ENCODE measurements at regions not wholly inside any gene's neighbourhood (a gene's known extent, or its start where the extent isn't known, plus 50 kb on each side); places are given as distances from the start of the nearest gene placed in this dataset.
"Not testable (repeated sequence)": the region's sequence is repeated elsewhere in the genome, so short reads cannot be mapped to it uniquely, and the experiment has no call there.

DNA sequence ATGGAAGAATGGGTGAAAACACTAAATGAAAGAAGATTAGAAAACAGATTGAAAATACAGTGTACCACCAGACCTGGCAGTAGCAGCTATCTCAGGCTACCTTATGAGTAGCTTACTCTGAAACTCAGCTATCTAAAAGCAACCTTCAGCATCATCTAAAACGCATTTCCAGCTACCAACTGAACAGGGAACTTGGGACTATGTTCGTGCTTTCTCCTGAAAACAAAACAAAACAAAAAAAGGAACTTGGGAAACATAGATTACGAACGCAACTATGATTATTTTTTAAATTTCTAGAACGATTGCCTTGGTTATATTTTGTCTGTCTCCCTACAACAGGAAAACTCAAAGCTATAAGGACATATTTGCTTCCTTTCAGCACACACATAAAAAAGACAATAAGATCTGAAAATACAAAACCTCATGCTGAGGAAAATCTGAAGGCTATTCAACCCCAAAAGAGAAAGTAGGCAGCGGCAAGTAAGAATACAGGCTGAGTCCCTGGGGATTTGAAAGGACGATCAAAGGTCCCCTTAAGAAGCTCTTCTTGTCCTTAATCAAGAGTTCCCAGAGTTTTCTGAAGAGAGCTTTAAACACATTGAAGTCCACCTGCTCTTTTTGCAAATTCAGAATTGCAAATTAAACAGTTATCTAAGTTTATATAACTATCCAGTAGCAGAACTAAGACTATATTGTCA lies 53.4 kb downstream of the OR2K2 start:
- DNase-seq (ENCODE audit: low spot score in 2 of 2): no peak
- H3K4me3 ChIP-seq: peak overlapping the region in 1 of 2 donors; percentile 15
- no peak for TF ChIP-seq CTCF (IDR thresholded peaks at IDR 0.05)
- no peaks in the 10 kb centered on the region for H3K4me1 ChIP-seq
- intact Hi-C loops (cut with DNase I): no loop called here
- no peaks in the 10 kb centered on the region for H3K9me3 ChIP-seq
- H3K36me3 ChIP-seq: no peaks in the 10 kb centered on the region
- H3K27me3 ChIP-seq: no peaks in the 10 kb centered on the region
- no peak overlapping the region for H3K27ac ChIP-seq

DNA sequence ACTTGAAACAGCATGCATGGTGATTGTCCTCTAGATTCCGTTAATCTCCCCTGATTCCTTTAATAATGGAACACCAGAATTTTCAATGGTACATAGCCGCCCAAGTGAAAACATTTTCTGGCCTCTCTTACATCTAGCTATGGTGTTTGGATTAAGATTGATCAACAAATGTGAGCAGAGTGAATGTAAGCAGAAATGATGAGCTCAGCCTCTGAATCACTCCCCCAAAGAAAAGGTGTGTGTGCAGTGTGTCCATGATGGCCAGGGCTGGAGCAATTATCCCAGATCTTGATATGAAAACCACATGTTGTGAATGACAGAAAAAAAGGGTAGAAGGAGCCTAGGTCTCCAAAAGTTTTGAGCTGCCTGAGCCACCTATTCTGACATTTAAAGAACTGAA lies 55.3 kb downstream of the OR2K2 start:
- H3K27me3 ChIP-seq: no peaks in the 10 kb centered on the region
- no peaks in the 10 kb centered on the region for H3K4me1 ChIP-seq
- H3K4me3 ChIP-seq: no peak overlapping the region
- H3K9me3 ChIP-seq: no peaks in the 10 kb centered on the region
- H3K27ac ChIP-seq: no peak overlapping the region
- H3K36me3 ChIP-seq: no peaks in the 10 kb centered on the region
- intact Hi-C loops (cut with DNase I): no loop called here
- TF ChIP-seq CTCF (IDR thresholded peaks at IDR 0.05): no peak
- no peak for DNase-seq (ENCODE audit: low spot score in 2 of 2)

- H3K9me3 ChIP-seq: no peaks in the 10 kb centered on the region
- intact Hi-C loops (cut with DNase I): no loop called here
- TF ChIP-seq CTCF (IDR thresholded peaks at IDR 0.05): no peak
- no peak for DNase-seq (ENCODE audit: low spot score in 2 of 2)
- H3K4me1 ChIP-seq: no peaks in the 10 kb centered on the region
- H3K27ac ChIP-seq: no peak overlapping the region
- no peak overlapping the region for H3K4me3 ChIP-seq
- H3K36me3 ChIP-seq: no peaks in the 10 kb centered on the region
- H3K27me3 ChIP-seq: no peaks in the 10 kb centered on the region
These were observed 57.4 kb downstream of the OR2K2 start for GRCh38 chr9:111272581-111272980.

- no peaks in the 10 kb centered on the region for H3K9me3 ChIP-seq
- no peak for TF ChIP-seq CTCF (IDR thresholded peaks at IDR 0.05)
- no peaks in the 10 kb centered on the region for H3K4me1 ChIP-seq
- H3K27me3 ChIP-seq: no peaks in the 10 kb centered on the region
- no peak overlapping the region for H3K4me3 ChIP-seq
- no peak overlapping the region for H3K27ac ChIP-seq
- DNase-seq (ENCODE audit: low spot score in 2 of 2): no peak
- H3K36me3 ChIP-seq: no peaks in the 10 kb centered on the region
- intact Hi-C loops (cut with DNase I): no loop called here
These were observed 58.4 kb downstream of the OR2K2 start for GRCh38 chr9:111271481-111272080.

DNA sequence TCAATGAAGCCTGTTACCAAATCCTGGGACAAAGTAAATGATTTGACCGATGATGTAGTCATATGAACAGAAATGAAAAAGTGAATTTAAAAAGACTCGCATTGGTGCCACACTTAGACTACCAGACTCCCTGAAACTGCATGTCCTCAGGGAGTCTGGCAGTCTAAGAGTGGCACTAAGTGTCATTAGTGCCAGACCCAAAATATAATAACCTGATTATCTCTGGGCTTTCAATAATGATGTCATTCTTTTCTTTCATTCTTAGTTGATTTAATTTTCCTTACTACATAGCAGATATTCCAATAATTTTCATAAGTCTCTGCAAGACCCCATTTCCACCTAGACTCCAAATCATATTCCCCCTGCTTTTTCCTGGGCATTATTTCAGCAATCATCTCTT lies 59.0 kb downstream of the OR2K2 start:
- H3K4me1 ChIP-seq: no peaks in the 10 kb centered on the region
- no peaks in the 10 kb centered on the region for H3K36me3 ChIP-seq
- H3K27me3 ChIP-seq: no peaks in the 10 kb centered on the region
- intact Hi-C loops (cut with DNase I): no loop called here
- DNase-seq (ENCODE audit: low spot score in 2 of 2): no peak
- no peaks in the 10 kb centered on the region for H3K9me3 ChIP-seq
- no peak for TF ChIP-seq CTCF (IDR thresholded peaks at IDR 0.05)
- no peak overlapping the region for H3K4me3 ChIP-seq
- H3K27ac ChIP-seq: no peak overlapping the region

DNA sequence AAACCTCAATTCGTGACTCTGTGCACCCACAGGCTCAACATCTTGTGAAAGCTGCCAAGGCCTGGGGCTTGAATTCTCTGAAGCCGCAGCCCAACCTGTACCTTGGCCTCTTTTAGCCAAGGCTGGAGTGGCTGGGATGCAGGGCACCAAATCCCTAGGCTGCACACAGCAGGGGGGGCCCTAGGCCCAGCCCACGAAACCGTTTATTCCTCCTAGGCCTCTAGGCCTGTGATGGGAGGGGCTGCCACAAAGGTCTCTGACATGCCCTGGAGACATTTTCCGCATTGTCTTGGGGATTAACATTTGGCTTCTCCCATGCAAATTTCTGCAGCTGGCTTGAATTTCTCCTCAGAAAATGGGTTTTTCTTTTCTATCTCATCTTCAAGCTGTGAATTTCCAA lies 64.0 kb downstream of the OR2K2 start:
- H3K36me3 ChIP-seq; DNase-seq (ENCODE audit: low spot score in 2 of 2); intact Hi-C loops (cut with DNase I); H3K27me3 ChIP-seq; H3K4me1 ChIP-seq; H3K4me3 ChIP-seq; H3K27ac ChIP-seq; H3K9me3 ChIP-seq: not testable (repeated sequence)

Measured in ascending aorta (tissue), 2 donors.